Smooth muscle cell (in vitro differentiated cells): ENCODE measurements at regions not wholly inside any gene's neighbourhood (a gene's known extent, or its start where the extent isn't known, plus 50 kb on each side); places are given as distances from the start of the nearest gene placed in this dataset.

Source experiments
- DNase-seq: peaks from one replicate; lab custom pipeline; 2025; ENCODE audit not compliant: unreplicated experiment; lab: John Stamatoyannopoulos, UW
- H2AFZ ChIP-seq: fragments of 200-600 bp; sonication (generic); 2 replicates; pipeline ENCODE4 v1.6.0; 2016; ENCODE audit warnings: antibody characterized with exemption, low read depth, mild to moderate bottlenecking
- H3F3A ChIP-seq: fragments of 200-600 bp; sonication (generic); 2 replicates; pipeline ENCODE4 v1.6.0; 2017; ENCODE audit warnings: antibody characterized with exemption, low read depth
- H3K27ac ChIP-seq: fragments of 200-600 bp; sonication (generic); 2 replicates; pipeline ENCODE4 v1.5.1; 2016; ENCODE audit warnings: low read depth, mild to moderate bottlenecking
- H3K27me3 ChIP-seq: fragments of 200-600 bp; sonication (generic); 2 replicates; pipeline ENCODE4 v1.6.1; 2016; ENCODE audit warnings: low read depth, mild to moderate bottlenecking
- H3K36me3 ChIP-seq: fragments of 200-600 bp; sonication (generic); 2 replicates; pipeline ENCODE4 v1.5.1; 2016; ENCODE audit warnings: low read depth
- H3K4me1 ChIP-seq: fragments of 200-600 bp; sonication (generic); 2 replicates; pipeline ENCODE4 v1.5.1; 2016; ENCODE audit warnings: low read depth
- H3K4me2 ChIP-seq: fragments of 200-600 bp; sonication (generic); 2 replicates; pipeline ENCODE4 v1.6.0; 2016; ENCODE audit warnings: mild to moderate bottlenecking
- H3K4me3 ChIP-seq: fragments of 200-600 bp; sonication (generic); 2 replicates; pipeline ENCODE4 v1.5.1; 2016; ENCODE audit warnings: mild to moderate bottlenecking
- H3K79me2 ChIP-seq: fragments of 200-600 bp; sonication (generic); 2 replicates; pipeline ENCODE4 v1.6.0; 2016; ENCODE audit warnings: low read depth, mild to moderate bottlenecking
- H3K9ac ChIP-seq: fragments of 200-600 bp; sonication (generic); 2 replicates; pipeline ENCODE4 v1.6.0; 2016; ENCODE audit warnings: low read depth
- H3K9me3 ChIP-seq: fragments of 200-600 bp; sonication (generic); replicated peaks from 2 replicates; pipeline ENCODE4 v1.5.1; 2016; ENCODE audit warnings: low read depth
- H4K20me1 ChIP-seq: fragments of 200-600 bp; sonication (generic); 2 replicates; pipeline ENCODE4 v1.6.0; 2016; ENCODE audit warnings: low read depth
- WGBS: methylation state at CpG from one replicate; pipeline ENCODE4 v1.1.7; 2016; ENCODE audit warnings: low lambda C conversion rate; 5-methylcytosine and 5-hydroxymethylcytosine counted together
- TF ChIP-seq, protein P1 (sequence below): fragments of 200-600 bp; sonication (generic); IDR thresholded peaks from 2 replicates; pipeline ENCODE4 v1.5.1; 2017; ENCODE audit warnings: borderline replicate concordance, mild to moderate bottlenecking, antibody characterized with exemption; ENCODE audit not compliant: insufficient read depth, poor library complexity, severe bottlenecking

DNA sequence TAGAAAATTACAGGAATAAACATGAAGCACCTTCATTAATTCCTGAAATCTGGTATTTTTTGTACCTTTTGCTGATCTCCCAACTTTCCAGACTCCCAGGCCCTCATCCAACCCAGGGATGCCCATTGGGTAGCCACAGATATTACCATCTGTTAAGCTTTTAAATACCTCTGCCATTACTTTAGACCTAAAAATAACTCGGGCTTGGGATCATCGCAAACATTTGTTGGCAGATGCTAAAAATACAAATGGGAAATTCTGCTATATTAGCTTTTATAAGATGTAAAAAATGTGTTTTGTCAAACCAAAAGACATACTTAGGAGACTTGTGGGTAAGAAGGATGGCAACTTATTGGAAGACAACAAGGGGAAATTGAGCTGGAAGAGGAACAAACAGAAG lies 376.1 kb downstream of the CENPW start:
- no peak overlapping the region for H3K9ac ChIP-seq
- H3K4me1 ChIP-seq: peaks cover 16% of the 10 kb centered on the region
- H3K27me3 ChIP-seq: no peaks in the 10 kb centered on the region
- no peak overlapping the region for H3K4me3 ChIP-seq
- no peaks in the 10 kb centered on the region for H3K36me3 ChIP-seq
- H3F3A ChIP-seq: no peaks in the 10 kb centered on the region
- TF ChIP-seq, protein P1, sequence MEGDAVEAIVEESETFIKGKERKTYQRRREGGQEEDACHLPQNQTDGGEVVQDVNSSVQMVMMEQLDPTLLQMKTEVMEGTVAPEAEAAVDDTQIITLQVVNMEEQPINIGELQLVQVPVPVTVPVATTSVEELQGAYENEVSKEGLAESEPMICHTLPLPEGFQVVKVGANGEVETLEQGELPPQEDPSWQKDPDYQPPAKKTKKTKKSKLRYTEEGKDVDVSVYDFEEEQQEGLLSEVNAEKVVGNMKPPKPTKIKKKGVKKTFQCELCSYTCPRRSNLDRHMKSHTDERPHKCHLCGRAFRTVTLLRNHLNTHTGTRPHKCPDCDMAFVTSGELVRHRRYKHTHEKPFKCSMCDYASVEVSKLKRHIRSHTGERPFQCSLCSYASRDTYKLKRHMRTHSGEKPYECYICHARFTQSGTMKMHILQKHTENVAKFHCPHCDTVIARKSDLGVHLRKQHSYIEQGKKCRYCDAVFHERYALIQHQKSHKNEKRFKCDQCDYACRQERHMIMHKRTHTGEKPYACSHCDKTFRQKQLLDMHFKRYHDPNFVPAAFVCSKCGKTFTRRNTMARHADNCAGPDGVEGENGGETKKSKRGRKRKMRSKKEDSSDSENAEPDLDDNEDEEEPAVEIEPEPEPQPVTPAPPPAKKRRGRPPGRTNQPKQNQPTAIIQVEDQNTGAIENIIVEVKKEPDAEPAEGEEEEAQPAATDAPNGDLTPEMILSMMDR: no peak
- 73% methylated on average over 2 of the region's 2 CpGs for WGBS
- H3K9me3 ChIP-seq: no peaks in the 10 kb centered on the region
- H4K20me1 ChIP-seq: no peaks in the 10 kb centered on the region
- no peak for DNase-seq
- H3K4me2 ChIP-seq: no peak overlapping the region
- H3K79me2 ChIP-seq: no peaks in the 10 kb centered on the region
- H2AFZ ChIP-seq: peak overlapping the region; percentile 21
- H3K27ac ChIP-seq: no peak overlapping the region

DNA sequence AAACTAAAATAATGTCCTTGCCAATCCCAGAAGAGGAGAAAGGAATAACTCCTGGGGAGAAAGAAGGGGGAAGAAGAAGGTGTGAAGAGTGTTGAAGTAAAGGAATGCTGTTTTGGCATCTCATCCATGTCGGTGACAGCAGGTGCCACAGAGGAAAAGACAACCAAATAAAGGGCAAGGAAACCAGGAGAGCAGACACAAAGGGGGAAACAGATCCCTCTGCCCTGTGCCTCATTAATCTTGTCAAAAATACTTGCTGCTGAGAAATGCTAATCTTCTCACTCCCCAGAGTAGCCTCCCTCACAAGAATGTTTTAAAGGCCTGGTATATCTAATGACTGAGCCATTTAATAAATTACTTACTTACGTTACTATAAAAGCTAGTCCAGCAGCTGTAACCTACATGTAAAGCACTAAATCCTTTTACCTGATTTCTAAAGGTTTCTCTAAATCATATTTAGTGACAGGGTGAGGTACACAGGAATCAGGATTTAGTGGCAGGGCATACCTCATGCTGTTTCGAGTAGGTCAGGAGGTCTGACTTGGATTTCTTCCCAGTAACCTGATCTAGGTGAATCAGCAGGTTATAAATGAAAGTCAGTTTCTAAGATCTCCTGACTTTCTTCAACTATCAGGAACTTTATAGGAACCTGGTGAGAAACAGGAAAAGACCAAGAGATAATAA lies 377.1 kb downstream of the CENPW start:
- H2AFZ ChIP-seq: no peak overlapping the region
- H3K9ac ChIP-seq: no peak overlapping the region
- WGBS: 74% methylated on average over 3 of the region's 3 CpGs

DNA sequence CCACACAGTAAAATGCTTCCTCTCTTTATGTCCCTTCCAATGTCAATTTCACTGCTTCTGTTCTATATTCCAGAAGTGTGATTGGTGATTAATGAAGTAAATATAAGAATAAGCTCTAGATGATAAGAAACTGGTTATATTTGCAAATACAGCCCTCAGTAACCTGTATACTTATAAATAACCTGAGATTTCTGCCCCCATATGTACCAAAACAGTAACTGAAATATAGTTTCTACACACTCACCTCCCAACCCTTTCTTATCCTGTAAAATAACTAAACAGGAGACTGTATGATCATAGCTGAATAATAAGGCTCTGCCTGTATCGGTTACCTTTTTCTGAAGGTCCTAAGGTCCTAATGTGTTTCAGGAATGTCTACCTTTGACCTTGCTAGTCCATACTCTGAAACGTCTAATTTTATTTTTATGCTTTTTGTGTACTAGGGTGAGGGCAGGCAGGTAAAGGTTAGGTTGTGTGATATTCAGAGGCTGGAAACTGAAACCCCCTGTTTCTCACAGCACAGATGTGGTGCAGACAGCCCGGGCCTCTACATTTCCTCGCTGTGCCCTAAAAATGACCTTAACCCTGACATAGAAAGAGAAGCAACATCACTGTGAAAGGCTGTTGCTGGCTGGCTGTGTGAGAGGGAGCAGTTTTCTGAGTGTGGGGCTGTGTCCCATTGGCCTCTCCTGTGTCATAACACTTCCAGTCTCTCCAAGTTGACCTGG lies 378.8 kb downstream of the CENPW start:
- Histone ChIP-seq H3K36me3 (no peaks in the 10 kb centered on the region), H3K9ac (no peak overlapping the region), H3K9me3 (no peaks in the 10 kb centered on the region), H3K4me3 (no peak overlapping the region), H3K79me2 (no peaks in the 10 kb centered on the region), H3K27ac (no peak overlapping the region), H3F3A (no peaks in the 10 kb centered on the region), H2AFZ (no peak overlapping the region), H3K4me2 (no peak overlapping the region), H3K27me3 (no peaks in the 10 kb centered on the region), H4K20me1 (no peaks in the 10 kb centered on the region), H3K4me1 (peaks cover 22% of the 10 kb centered on the region)
- 88% methylated on average over 4 of the region's 4 CpGs for WGBS
- TF ChIP-seq, protein P1: no peak
- DNase-seq: no peak

More for the DNA sequence above, 377.1 kb downstream of the CENPW start:
- no peaks in the 10 kb centered on the region for H3K36me3 ChIP-seq
- TF ChIP-seq, protein P1: no peak
- H3F3A ChIP-seq: no peaks in the 10 kb centered on the region
- peaks cover 22% of the 10 kb centered on the region for H3K4me1 ChIP-seq
- H3K9me3 ChIP-seq: no peaks in the 10 kb centered on the region
- H3K27ac ChIP-seq: no peak overlapping the region
- H3K79me2 ChIP-seq: no peaks in the 10 kb centered on the region
- H3K4me3 ChIP-seq: no peak overlapping the region
- no peaks in the 10 kb centered on the region for H4K20me1 ChIP-seq
- H3K4me2 ChIP-seq: no peak overlapping the region
- no peak for DNase-seq
- no peaks in the 10 kb centered on the region for H3K27me3 ChIP-seq

DNA sequence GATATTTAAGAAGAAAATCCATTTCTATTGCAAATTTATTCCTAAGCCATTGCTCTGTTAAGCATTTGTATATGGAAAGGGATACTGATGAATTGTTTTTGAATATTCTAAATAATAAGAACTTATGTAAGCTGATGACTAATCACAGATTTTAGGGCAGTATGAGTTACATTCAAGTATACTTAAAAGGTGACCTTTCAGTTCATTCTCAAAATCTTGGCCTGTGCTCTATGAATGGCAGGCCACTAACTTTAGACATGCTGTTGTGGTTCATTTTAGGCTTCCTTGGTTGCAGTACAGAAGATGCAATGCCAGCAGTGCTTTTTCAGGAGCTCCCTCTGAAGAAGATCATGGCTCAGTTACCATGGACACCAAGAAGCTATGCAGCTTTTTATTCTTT lies 380.4 kb downstream of the CENPW start:
- H3K27ac ChIP-seq: no peak overlapping the region
- no peaks in the 10 kb centered on the region for H3F3A ChIP-seq
- no peak overlapping the region for H3K4me3 ChIP-seq
- no peaks in the 10 kb centered on the region for H3K36me3 ChIP-seq
- H3K27me3 ChIP-seq: no peaks in the 10 kb centered on the region
- no peak overlapping the region for H3K4me2 ChIP-seq
- TF ChIP-seq, protein P1: no peak
- H3K9me3 ChIP-seq: no peaks in the 10 kb centered on the region
- H2AFZ ChIP-seq: no peak overlapping the region
- DNase-seq: no peak
- no peaks in the 10 kb centered on the region for H4K20me1 ChIP-seq
- H3K4me1 ChIP-seq: peaks cover 22% of the 10 kb centered on the region
- H3K9ac ChIP-seq: no peak overlapping the region
- H3K79me2 ChIP-seq: no peaks in the 10 kb centered on the region
